Natural killer cell (primary cell): ENCODE measurements at regions not wholly inside any gene's neighbourhood (a gene's known extent, or its start where the extent isn't known, plus 50 kb on each side); places are given as distances from the start of the nearest gene placed in this dataset.

Experiments used
- ATAC-seq, 3 donors: fragments of 150-1000 bp in 2 of 3; fragments of 200-7000 bp in 1 of 3; cut with Tn5 transposase; 1 replicate in 1 of 3; 2 replicates in 2 of 3; pipeline ENCODE4 v1.10.0; 2021; ENCODE audit warnings: mild to moderate bottlenecking in 2 of 3, moderate library complexity in 2 of 3
- DNase-seq, 2 donors: peaks; one replicate each; pipeline versions ENCODE4 v3.0.0 to v3.0.0-alpha.2; 2013 to 2021; ENCODE audit warnings: mixed read lengths in 1 of 2
- H3K27ac ChIP-seq: one replicate; pipeline ENCODE4 v1.5.1; 2013; ENCODE audit warnings: mild to moderate bottlenecking, low read length
- H3K27me3 ChIP-seq: one replicate; pipeline ENCODE4 v1.6.1; 2013; ENCODE audit warnings: low read length; ENCODE audit not compliant: control insufficient read depth, insufficient read depth
- H3K36me3 ChIP-seq: one replicate; pipeline ENCODE4 v1.6.1; 2013; ENCODE audit warnings: low read length; ENCODE audit not compliant: control insufficient read depth, insufficient read depth
- H3K4me1 ChIP-seq: one replicate; pipeline ENCODE4 v1.6.1; 2013; ENCODE audit warnings: low read length; ENCODE audit not compliant: control insufficient read depth, insufficient read depth
- H3K4me3 ChIP-seq: one replicate; pipeline ENCODE4 v1.5.1; 2013; ENCODE audit warnings: low read length
- H3K9me3 ChIP-seq: one replicate; pipeline ENCODE4 v1.6.1; 2013; ENCODE audit warnings: low read length; ENCODE audit not compliant: control insufficient read depth, insufficient read depth
- H3K27ac Mint-ChIP-seq, 2 donors: one replicate each; pipeline ENCODE4 v1.8.0; 2022; ENCODE audit warnings: mild to moderate bottlenecking in 2 of 2, mixed read lengths in 2 of 2, moderate library complexity in 1 of 2
- H3K27me3 Mint-ChIP-seq, 2 donors: one replicate each; pipeline ENCODE4 v1.8.0; 2022; ENCODE audit warnings: low read depth in 2 of 2, mixed read lengths in 2 of 2
- H3K36me3 Mint-ChIP-seq: one replicate; pipeline ENCODE4 v1.8.0; 2022; ENCODE audit warnings: mixed read lengths
- H3K4me1 Mint-ChIP-seq, 2 donors: one replicate each; pipeline ENCODE4 v1.8.0; 2022; ENCODE audit warnings: mixed read lengths in 2 of 2
- H3K4me3 Mint-ChIP-seq: one replicate; pipeline ENCODE4 v1.8.0; 2022; ENCODE audit warnings: mild to moderate bottlenecking, moderate library complexity, mixed read lengths
- H3K9me3 Mint-ChIP-seq, 2 donors: one replicate each; pipeline ENCODE4 v1.8.0; 2022; ENCODE audit warnings: mixed read lengths in 2 of 2
- WGBS: methylation state at CpG from one replicate; pipeline ENCODE4 v1.1.7; 2013; ENCODE audit warnings: missing lambda C conversion rate; ENCODE audit not compliant: insufficient coverage; 5-methylcytosine and 5-hydroxymethylcytosine counted together
- intact Hi-C: fragments of 100-400 bp; cut with micrococcal nuclease; formaldehyde crosslinking; loops from one replicate; pipeline ENCODE4 v1.14.2; 2022
- TF ChIP-seq, protein P1 (sequence below): fragments of 200-600 bp; IDR thresholded peaks from one replicate; pipeline ENCODE4 v1.8.0; 2022; ENCODE audit warnings: antibody characterized with exemption

DNA sequence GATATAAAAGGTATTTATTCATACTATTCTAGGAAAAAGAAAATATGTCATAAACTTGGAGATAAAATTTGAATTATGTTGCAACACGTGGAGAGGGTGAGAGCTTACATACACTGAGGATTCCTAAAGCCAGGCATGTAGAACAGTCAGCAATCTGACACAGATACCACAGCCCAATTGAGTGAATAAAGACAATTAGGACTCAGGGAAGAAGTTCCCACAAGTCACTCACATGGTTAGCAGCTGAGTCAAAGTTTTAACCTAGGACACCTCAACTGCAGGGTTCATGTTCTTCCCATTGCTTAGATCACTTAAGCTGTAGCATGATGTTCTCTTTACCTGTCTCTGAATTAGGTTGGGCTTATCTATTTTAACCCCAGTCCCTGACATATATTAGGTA, 189.5 kb downstream of the CMPK2 start:
- Mint-ChIP-seq H3K4me1 (no peaks in the 10 kb centered on the region), H3K27me3 (peaks cover 3 to 20% of the 10 kb centered on the region in 2 donors), H3K4me3 (no peak overlapping the region), H3K36me3 (no peaks in the 10 kb centered on the region), H3K9me3 (no peaks in the 10 kb centered on the region), H3K27ac (no peak overlapping the region)
- intact Hi-C loops = no loop called here
- DNase-seq (no peak), ATAC-seq (no peak)
- Histone ChIP-seq H3K4me3 (no peak overlapping the region), H3K9me3 (no peaks in the 10 kb centered on the region), H3K27ac (no peak overlapping the region), H3K36me3 (no peaks in the 10 kb centered on the region), H3K4me1 (no peaks in the 10 kb centered on the region), H3K27me3 (no peaks in the 10 kb centered on the region)
- TF ChIP-seq, protein P1, sequence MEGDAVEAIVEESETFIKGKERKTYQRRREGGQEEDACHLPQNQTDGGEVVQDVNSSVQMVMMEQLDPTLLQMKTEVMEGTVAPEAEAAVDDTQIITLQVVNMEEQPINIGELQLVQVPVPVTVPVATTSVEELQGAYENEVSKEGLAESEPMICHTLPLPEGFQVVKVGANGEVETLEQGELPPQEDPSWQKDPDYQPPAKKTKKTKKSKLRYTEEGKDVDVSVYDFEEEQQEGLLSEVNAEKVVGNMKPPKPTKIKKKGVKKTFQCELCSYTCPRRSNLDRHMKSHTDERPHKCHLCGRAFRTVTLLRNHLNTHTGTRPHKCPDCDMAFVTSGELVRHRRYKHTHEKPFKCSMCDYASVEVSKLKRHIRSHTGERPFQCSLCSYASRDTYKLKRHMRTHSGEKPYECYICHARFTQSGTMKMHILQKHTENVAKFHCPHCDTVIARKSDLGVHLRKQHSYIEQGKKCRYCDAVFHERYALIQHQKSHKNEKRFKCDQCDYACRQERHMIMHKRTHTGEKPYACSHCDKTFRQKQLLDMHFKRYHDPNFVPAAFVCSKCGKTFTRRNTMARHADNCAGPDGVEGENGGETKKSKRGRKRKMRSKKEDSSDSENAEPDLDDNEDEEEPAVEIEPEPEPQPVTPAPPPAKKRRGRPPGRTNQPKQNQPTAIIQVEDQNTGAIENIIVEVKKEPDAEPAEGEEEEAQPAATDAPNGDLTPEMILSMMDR = no peak
- 73% methylated on average over 1 of the region's 1 CpG for WGBS

DNA sequence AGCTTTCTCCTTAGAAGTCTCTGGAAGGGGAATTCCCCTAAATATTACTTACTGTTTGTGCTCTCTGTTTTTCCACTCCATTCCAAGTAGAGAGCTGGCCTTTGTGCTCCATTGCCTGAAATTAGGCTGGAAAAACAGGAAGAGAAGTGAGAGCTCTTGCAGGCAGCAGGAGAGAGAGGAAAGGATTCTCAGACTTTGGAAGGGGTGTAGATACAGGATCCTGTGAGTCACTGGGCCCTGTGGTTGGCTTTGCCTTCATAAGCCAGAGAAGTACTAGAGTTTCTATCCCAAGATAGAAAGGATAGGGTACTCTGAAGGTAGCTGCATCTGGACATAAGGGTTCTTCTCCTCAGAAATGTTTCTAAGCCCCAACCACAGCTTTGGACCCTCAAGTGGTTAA, 188.9 kb downstream of the CMPK2 start:
- Mint-ChIP-seq H3K4me1 (no peaks in the 10 kb centered on the region), H3K27ac (no peak overlapping the region), H3K9me3 (no peaks in the 10 kb centered on the region), H3K36me3 (no peaks in the 10 kb centered on the region), H3K27me3 (peaks cover 3 to 20% of the 10 kb centered on the region in 2 donors), H3K4me3 (no peak overlapping the region)
- H3K9me3 ChIP-seq = no peaks in the 10 kb centered on the region
- no peaks in the 10 kb centered on the region for H3K36me3 ChIP-seq
- ATAC-seq (no peak), DNase-seq (no peak)
- no peak overlapping the region for H3K4me3 ChIP-seq
- no peak overlapping the region for H3K27ac ChIP-seq
- no peaks in the 10 kb centered on the region for H3K4me1 ChIP-seq
- no peaks in the 10 kb centered on the region for H3K27me3 ChIP-seq
- TF ChIP-seq, protein P1 = no peak
- intact Hi-C loops = no loop called here

DNA sequence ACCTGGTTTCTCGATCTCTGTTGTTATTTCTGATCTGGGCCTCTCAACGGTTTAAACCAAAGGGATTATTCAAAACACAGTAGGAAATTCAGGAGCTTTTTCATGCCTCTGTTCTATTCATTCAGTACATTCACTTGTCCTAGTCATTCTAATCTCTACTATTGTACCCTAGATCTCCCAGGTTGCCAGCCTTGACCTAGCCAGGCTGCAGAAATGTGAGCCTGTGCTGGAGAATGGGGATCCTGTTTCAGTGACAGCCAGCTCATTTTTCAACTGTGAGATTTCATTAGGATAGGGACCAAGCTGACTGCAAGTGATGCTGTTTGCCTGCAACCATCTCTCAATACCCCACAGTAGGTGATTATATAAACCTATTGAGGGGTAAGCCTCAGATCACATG, 186.2 kb downstream of the CMPK2 start:
- H3K27me3 ChIP-seq = no peaks in the 10 kb centered on the region
- no peak overlapping the region for H3K4me3 Mint-ChIP-seq
- no peak overlapping the region for H3K27ac Mint-ChIP-seq
- intact Hi-C loops = no loop called here
- H3K9me3 Mint-ChIP-seq = no peaks in the 10 kb centered on the region
- H3K27me3 Mint-ChIP-seq = peaks cover 9 to 23% of the 10 kb centered on the region in 2 donors
- ATAC-seq (no peak), DNase-seq (no peak)
- WGBS = 53% methylated on average over 2 of the region's 2 CpGs
- no peak overlapping the region for H3K4me3 ChIP-seq
- H3K4me1 ChIP-seq = no peaks in the 10 kb centered on the region
- no peaks in the 10 kb centered on the region for H3K4me1 Mint-ChIP-seq
- H3K36me3 ChIP-seq = no peaks in the 10 kb centered on the region
- TF ChIP-seq, protein P1 = no peak
- H3K27ac ChIP-seq = no peak overlapping the region
- H3K36me3 Mint-ChIP-seq = no peaks in the 10 kb centered on the region
- no peaks in the 10 kb centered on the region for H3K9me3 ChIP-seq

DNA sequence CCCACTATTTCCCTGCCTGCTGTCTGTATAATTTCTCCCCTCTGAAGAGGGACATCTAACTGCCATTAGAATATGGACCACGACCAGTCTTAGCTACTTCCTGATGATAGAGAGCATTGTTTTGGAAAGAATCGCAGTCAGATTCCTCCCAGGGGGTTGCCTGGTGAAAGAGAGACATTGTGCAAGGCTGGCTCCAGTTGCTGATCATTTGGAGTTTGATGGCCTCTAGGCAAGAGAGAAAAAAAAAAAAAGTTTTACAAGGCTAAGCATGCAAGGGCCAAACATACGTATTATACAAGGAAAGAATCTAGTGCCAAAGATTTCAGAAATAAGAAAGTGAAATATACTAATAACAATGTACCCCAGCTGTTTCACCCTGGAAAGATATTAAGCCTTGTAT, 182.2 kb downstream of the CMPK2 start:
- no peak for ATAC-seq
- no peaks in the 10 kb centered on the region for H3K36me3 Mint-ChIP-seq
- Histone ChIP-seq H3K4me1 (no peaks in the 10 kb centered on the region), H3K27ac (no peak overlapping the region), H3K36me3 (no peaks in the 10 kb centered on the region), H3K4me3 (no peak overlapping the region), H3K27me3 (no peaks in the 10 kb centered on the region), H3K9me3 (no peaks in the 10 kb centered on the region)
- intact Hi-C loops = no loop called here
- no peak overlapping the region for H3K4me3 Mint-ChIP-seq
- peaks cover 6 to 23% of the 10 kb centered on the region in 2 donors for H3K27me3 Mint-ChIP-seq
- TF ChIP-seq, protein P1 = no peak
- no peaks in the 10 kb centered on the region for H3K9me3 Mint-ChIP-seq
- no peak overlapping the region for H3K27ac Mint-ChIP-seq
- H3K4me1 Mint-ChIP-seq = no peaks in the 10 kb centered on the region
- DNase-seq = no peak
- WGBS = 60% methylated on average over 2 of the region's 3 CpGs
